Keratinocyte (primary cell): ENCODE measurements at regions not wholly inside any gene's neighbourhood (a gene's known extent, or its start where the extent isn't known, plus 50 kb on each side); places are given as distances from the start of the nearest gene placed in this dataset.

Source experiments
- DNase-seq: peaks from one replicate; pipeline ENCODE4 v3.0.0-alpha.2; 2011; ENCODE audit warnings: low read depth, missing footprints, low spot score
- FAIRE-seq: peaks from 2 replicates; lab custom pipeline; 2011; peaks lifted over from hg19 to GRCh38; lab: Jason Lieb, UNC
- H2AFZ ChIP-seq: 2 replicates; pipeline ENCODE4 v1.6.0; 2012; ENCODE audit warnings: low read length, control low read depth, inconsistent platforms; ENCODE audit not compliant: control insufficient read depth
- H3K27ac ChIP-seq: 2 replicates; pipeline ENCODE4 v1.5.1; 2011; ENCODE audit warnings: low read length; ENCODE audit not compliant: control insufficient read depth, insufficient read depth
- H3K27me3 ChIP-seq: 3 replicates; pipeline ENCODE4 v1.6.0; 2011; ENCODE audit warnings: low read length; ENCODE audit not compliant: control insufficient read depth, insufficient read depth; ENCODE audit errors: extremely low read depth
- H3K36me3 ChIP-seq, 2 experiments: 2 replicates in 1 of 2; 3 replicates in 1 of 2; pipeline ENCODE4 v1.5.1; 2011; ENCODE audit warnings: low read length in 2 of 2, mild to moderate bottlenecking in 1 of 2; ENCODE audit not compliant: control insufficient read depth in 2 of 2, insufficient read depth in 2 of 2; ENCODE audit errors: extremely low read depth in 1 of 2
- H3K4me1 ChIP-seq: 3 replicates; pipeline ENCODE4 v1.5.1; 2011; ENCODE audit warnings: low read length; ENCODE audit not compliant: control insufficient read depth, insufficient read depth; ENCODE audit errors: extremely low read depth
- H3K4me2 ChIP-seq: 3 replicates; pipeline ENCODE4 v1.6.0; 2011; ENCODE audit warnings: low read depth, low read length; ENCODE audit not compliant: control insufficient read depth, insufficient read depth; ENCODE audit errors: extremely low read depth
- H3K4me3 ChIP-seq, 3 experiments: fragments of 200-600 bp in 1 of 3; sonication (generic) in 1 of 3; 2 replicates in 2 of 3; 3 replicates in 1 of 3; pipeline ENCODE4 v1.5.1; 2011 to 2016; ENCODE audit warnings: low read length in 3 of 3, mild to moderate bottlenecking in 3 of 3, control low read depth in 2 of 3, inconsistent platforms in 1 of 3, low read depth in 1 of 3, mixed read lengths in 1 of 3, mixed run types in 1 of 3, moderate library complexity in 1 of 3; ENCODE audit not compliant: control insufficient read depth in 2 of 3, insufficient read depth in 2 of 3; ENCODE audit errors: extremely low read depth in 1 of 3
- H3K79me2 ChIP-seq: 2 replicates; pipeline ENCODE4 v1.6.0; 2012; ENCODE audit warnings: low read length; ENCODE audit not compliant: control insufficient read depth, insufficient read depth
- H3K9ac ChIP-seq: 3 replicates; pipeline ENCODE4 v1.6.0; 2011; ENCODE audit warnings: low read length; ENCODE audit not compliant: control insufficient read depth, insufficient read depth; ENCODE audit errors: extremely low read depth
- H3K9me1 ChIP-seq: 3 replicates; pipeline ENCODE4 v1.6.0; 2011; ENCODE audit warnings: low read length; ENCODE audit not compliant: control insufficient read depth, insufficient read depth; ENCODE audit errors: extremely low read depth
- H3K9me3 ChIP-seq: 2 replicates; pipeline ENCODE4 v1.5.1; 2012; ENCODE audit warnings: low read depth, low read length; ENCODE audit not compliant: control insufficient read depth
- H4K20me1 ChIP-seq: 3 replicates; pipeline ENCODE4 v1.6.0; 2011; ENCODE audit warnings: low read length; ENCODE audit not compliant: control insufficient read depth, insufficient read depth; ENCODE audit errors: extremely low read depth
- EZH2 ChIP-seq: IDR thresholded peaks from one replicate; pipeline ENCODE4 v1.6.1; 2012; ENCODE audit warnings: inconsistent platforms, mild to moderate bottlenecking, low read length, moderate library complexity
- dilution Hi-C: fragments of 300-500 bp; cut with MboI; formaldehyde crosslinking; loops from one replicate; pipeline ENCODE4 v1.7.0; 2020; ENCODE audit warnings: low sequenced_read_pairs; ENCODE audit not compliant: extremely low pct_ligation_motif_present
- TF ChIP-seq, protein P1 (sequence below), 3 experiments: IDR thresholded peaks in 1 of 3; conservative IDR thresholded peaks in 1 of 3; optimal IDR thresholded peaks in 1 of 3; 2 replicates in 2 of 3; 3 replicates in 1 of 3; pipeline versions ENCODE3 to v1.5.1; 2011; ENCODE audit warnings: low read length in 3 of 3, mild to moderate bottlenecking in 3 of 3, moderate library complexity in 2 of 3, control low read depth in 1 of 3, inconsistent platforms in 1 of 3; ENCODE audit not compliant: insufficient read depth in 2 of 3; ENCODE audit errors: extremely low read depth in 1 of 3

DNA sequence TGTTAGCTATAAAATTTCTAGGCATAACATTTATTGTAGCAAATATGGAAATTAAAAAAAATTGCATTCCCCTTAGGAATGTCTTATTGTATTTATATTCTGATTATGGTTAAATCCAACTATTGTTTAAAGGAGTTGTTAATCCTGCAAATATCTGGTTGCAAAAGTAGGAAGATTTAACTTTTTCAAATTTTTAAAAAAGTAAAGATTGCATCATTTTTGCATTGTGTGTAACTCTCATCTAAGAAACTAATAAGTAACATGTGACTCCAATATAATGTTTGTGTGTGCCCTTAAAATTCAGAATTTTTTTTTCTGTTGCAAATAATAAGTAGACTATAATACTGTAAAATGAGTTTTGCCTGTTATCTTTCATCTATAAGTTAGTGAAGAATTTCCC lies 204.1 kb upstream of the DPH6 start:
- Histone ChIP-seq H3K9ac (no peak overlapping the region), H3K27ac (no peak overlapping the region), H3K4me3 (no peak overlapping the region), H3K4me2 (no peak overlapping the region), H3K36me3 (no peaks in the 10 kb centered on the region), H3K9me3 (no peaks in the 10 kb centered on the region), H4K20me1 (no peaks in the 10 kb centered on the region), H3K79me2 (no peaks in the 10 kb centered on the region), H2AFZ (no peak overlapping the region), H3K9me1 (no peaks in the 10 kb centered on the region), H3K27me3 (no peaks in the 10 kb centered on the region), H3K4me1 (no peaks in the 10 kb centered on the region)
- FAIRE-seq (no peak), DNase-seq (no peak)
- TF ChIP-seq, protein P1, sequence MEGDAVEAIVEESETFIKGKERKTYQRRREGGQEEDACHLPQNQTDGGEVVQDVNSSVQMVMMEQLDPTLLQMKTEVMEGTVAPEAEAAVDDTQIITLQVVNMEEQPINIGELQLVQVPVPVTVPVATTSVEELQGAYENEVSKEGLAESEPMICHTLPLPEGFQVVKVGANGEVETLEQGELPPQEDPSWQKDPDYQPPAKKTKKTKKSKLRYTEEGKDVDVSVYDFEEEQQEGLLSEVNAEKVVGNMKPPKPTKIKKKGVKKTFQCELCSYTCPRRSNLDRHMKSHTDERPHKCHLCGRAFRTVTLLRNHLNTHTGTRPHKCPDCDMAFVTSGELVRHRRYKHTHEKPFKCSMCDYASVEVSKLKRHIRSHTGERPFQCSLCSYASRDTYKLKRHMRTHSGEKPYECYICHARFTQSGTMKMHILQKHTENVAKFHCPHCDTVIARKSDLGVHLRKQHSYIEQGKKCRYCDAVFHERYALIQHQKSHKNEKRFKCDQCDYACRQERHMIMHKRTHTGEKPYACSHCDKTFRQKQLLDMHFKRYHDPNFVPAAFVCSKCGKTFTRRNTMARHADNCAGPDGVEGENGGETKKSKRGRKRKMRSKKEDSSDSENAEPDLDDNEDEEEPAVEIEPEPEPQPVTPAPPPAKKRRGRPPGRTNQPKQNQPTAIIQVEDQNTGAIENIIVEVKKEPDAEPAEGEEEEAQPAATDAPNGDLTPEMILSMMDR (optimal IDR thresholded peaks at IDR 0.05 in 1 of 3, IDR thresholded peaks at IDR 0.05 in 1 of 3, conservative IDR thresholded peaks at IDR 0.05 in 1 of 3; ENCODE audit: extremely low read depth in 1 of 3, insufficient read depth in 2 of 3, low read length in 3 of 3) = no peak
- TF ChIP-seq EZH2 = no peak
- dilution Hi-C loops = no loop called here

DNA sequence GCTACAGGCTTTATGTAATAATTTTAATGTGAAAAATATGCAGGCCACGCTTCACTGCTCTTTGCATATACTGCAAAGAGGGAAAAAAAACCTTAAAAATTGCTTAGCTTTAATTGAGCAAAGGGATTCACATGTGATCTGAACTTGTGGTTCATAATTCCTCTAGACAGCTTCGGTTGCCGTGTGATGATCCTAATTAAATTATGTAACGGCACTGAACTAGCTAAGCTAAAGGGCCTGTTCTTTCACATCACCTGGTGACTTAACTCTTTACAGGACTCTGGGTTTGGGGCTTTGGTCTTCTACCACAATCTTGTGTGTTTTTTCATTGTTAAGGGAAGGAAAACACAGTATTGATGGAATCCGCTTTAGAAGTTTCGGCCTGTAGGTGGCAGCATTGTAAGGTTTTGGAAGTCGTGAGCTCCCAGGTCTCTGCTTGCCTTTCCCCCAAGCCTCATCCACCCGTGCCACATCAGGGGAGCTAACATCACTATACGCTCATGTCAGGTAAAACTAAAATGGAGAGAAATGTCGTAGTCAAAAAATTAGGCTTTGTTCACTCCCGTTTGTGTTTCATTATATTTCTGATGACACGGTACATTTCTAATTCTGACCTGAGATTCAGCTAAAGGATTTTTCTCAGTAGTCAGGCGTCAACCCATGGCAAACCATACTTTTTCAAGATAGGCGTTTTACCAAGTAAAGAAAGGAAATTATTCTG lies 205.6 kb upstream of the DPH6 start:
- Histone ChIP-seq H3K36me3 (no peaks in the 10 kb centered on the region), H3K9me3 (no peaks in the 10 kb centered on the region), H3K9ac (no peak overlapping the region), H2AFZ (peak overlapping the region; percentile 81), H3K4me2 (peak overlapping the region; percentile 35), H3K27me3 (no peaks in the 10 kb centered on the region), H4K20me1 (no peaks in the 10 kb centered on the region), H3K4me3 (no peak overlapping the region), H3K79me2 (no peaks in the 10 kb centered on the region), H3K27ac (no peak overlapping the region), H3K9me1 (no peaks in the 10 kb centered on the region), H3K4me1 (no peaks in the 10 kb centered on the region)
- FAIRE-seq (peak; percentile 93), DNase-seq (no peak)
- dilution Hi-C loops = no loop called here
- TF ChIP-seq, protein P1 (optimal IDR thresholded peaks at IDR 0.05 in 1 of 3, IDR thresholded peaks at IDR 0.05 in 1 of 3, conservative IDR thresholded peaks at IDR 0.05 in 1 of 3; ENCODE audit: extremely low read depth in 1 of 3, insufficient read depth in 2 of 3, low read length in 3 of 3) = peak; percentile 75 to 81 (median 81)
- TF ChIP-seq EZH2 = no peak
